Prostate gland (tissue), 2 donors: ENCODE measurements at regions not wholly inside any gene's neighbourhood (a gene's known extent, or its start where the extent isn't known, plus 50 kb on each side); places are given as distances from the start of the nearest gene placed in this dataset.

Experiments
- DNase-seq: peaks from one replicate; pipeline ENCODE4 v3.0.0-alpha.2; 2019; ENCODE audit warnings: low spot score
- H3K27ac ChIP-seq, 2 donors: fragments of 200-600 bp; sonication (generic); 2 replicates each; pipeline ENCODE4 v1.5.1; 2017 to 2019
- H3K27me3 ChIP-seq: fragments of 200-600 bp; sonication (generic); replicated peaks from 2 replicates; pipeline ENCODE4 v1.5.1; 2019; ENCODE audit not compliant: insufficient read depth
- H3K36me3 ChIP-seq, 2 donors: fragments of 200-600 bp; sonication (generic); 1 replicate in 1 of 2; 2 replicates in 1 of 2; pipeline versions ENCODE4 v1.5.1 to v1.8.1; 2017 to 2019
- H3K4me1 ChIP-seq: fragments of 200-600 bp; sonication (generic); replicated peaks from 2 replicates; pipeline ENCODE4 v1.5.1; 2019
- H3K4me3 ChIP-seq, 2 donors: fragments of 200-600 bp; sonication (generic); 2 replicates each; pipeline ENCODE4 v1.5.1; 2017 to 2019
- H3K9me3 ChIP-seq: fragments of 200-600 bp; sonication (generic); 2 replicates; pipeline ENCODE4 v1.5.1; 2017
- POLR2A ChIP-seq: fragments of 450-650 bp; IDR thresholded peaks from one replicate; pipeline ENCODE4 v1.6.1; 2016; ENCODE audit warnings: antibody characterized with exemption, mild to moderate bottlenecking
- POLR2AphosphoS5 ChIP-seq: sonication (generic); formaldehyde crosslinking; IDR thresholded peaks from one replicate; pipeline ENCODE4 v1.6.1; 2017; ENCODE audit warnings: antibody characterized with exemption
- WGBS: methylation state at CpG from one replicate; pipeline ENCODE4 v1.1.5; 2018; 5-methylcytosine and 5-hydroxymethylcytosine counted together
- intact Hi-C: fragments of 100-400 bp; cut with DNase I; formaldehyde crosslinking; loops from one replicate; pipeline ENCODE4 v1.14.2; 2022
- TF ChIP-seq, protein P1 (sequence below), 4 experiments: fragments of 200-600 bp in 2 of 4; fragments of 450-650 bp in 2 of 4; sonication (generic) in 2 of 4; IDR thresholded peaks; 1 replicate in 3 of 4; 2 replicates in 1 of 4; pipeline ENCODE4 v1.5.1; 2016 to 2019; ENCODE audit warnings: antibody characterized with exemption in 4 of 4, mild to moderate bottlenecking in 2 of 4, moderate library complexity in 2 of 4

DNA sequence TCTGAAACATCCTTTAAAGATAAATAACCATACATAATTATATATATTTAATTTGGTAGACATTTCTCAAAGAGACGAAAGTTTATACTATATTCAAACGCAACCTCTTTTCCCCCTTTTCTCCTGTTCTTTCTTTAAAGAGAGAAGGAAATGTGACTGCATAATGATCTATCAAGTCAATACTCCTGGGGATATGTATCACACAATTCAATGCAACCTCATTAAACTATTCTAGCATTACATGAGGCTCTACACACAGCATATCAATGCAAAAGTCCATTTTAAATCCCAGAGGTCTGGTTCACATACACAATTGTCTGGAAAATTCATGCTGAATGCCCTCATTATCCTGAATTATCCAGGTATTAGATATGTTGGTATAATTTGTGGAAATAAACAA is 330.7 kb downstream of the LMX1A start:
- H3K36me3 ChIP-seq: no peaks in the 10 kb centered on the region
- H3K27ac ChIP-seq: no peak overlapping the region
- 90% methylated on average over 2 of the region's 2 CpGs for WGBS
- no peaks in the 10 kb centered on the region for H3K9me3 ChIP-seq
- no peak overlapping the region for H3K4me3 ChIP-seq
- intact Hi-C loops: no loop called here
- no peaks in the 10 kb centered on the region for H3K27me3 ChIP-seq
- TF ChIP-seq, protein P1, sequence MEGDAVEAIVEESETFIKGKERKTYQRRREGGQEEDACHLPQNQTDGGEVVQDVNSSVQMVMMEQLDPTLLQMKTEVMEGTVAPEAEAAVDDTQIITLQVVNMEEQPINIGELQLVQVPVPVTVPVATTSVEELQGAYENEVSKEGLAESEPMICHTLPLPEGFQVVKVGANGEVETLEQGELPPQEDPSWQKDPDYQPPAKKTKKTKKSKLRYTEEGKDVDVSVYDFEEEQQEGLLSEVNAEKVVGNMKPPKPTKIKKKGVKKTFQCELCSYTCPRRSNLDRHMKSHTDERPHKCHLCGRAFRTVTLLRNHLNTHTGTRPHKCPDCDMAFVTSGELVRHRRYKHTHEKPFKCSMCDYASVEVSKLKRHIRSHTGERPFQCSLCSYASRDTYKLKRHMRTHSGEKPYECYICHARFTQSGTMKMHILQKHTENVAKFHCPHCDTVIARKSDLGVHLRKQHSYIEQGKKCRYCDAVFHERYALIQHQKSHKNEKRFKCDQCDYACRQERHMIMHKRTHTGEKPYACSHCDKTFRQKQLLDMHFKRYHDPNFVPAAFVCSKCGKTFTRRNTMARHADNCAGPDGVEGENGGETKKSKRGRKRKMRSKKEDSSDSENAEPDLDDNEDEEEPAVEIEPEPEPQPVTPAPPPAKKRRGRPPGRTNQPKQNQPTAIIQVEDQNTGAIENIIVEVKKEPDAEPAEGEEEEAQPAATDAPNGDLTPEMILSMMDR (IDR thresholded peaks at IDR 0.05): no peak
- TF ChIP-seq POLR2A (no peak), POLR2AphosphoS5 (no peak)
- no peaks in the 10 kb centered on the region for H3K4me1 ChIP-seq
- DNase-seq: no peak

DNA sequence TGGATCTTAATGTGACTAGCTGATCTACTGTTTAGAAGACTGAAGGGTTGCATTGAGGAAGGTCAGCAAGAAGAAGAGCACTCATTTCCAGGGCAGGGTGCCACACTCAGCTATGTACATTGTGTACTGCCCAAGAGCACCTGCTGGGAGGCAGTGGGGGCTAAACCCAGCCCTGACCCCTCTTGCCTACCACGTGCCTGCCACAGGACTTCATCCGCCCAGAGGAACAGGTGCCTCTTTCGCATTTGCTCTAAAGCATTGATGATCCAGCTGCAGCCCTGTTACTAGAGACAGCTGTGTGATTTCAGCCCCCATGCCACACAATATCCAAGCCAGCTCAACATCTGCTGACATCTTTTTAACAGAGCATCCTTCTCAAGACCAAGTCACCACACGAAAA is 341.8 kb downstream of the LMX1A start:
- TF ChIP-seq POLR2AphosphoS5 (no peak), POLR2A (no peak)
- TF ChIP-seq, protein P1 (IDR thresholded peaks at IDR 0.05): no peak
- H3K4me3 ChIP-seq: no peak overlapping the region
- no peaks in the 10 kb centered on the region for H3K27me3 ChIP-seq
- 82% methylated on average over 4 of the region's 4 CpGs for WGBS
- H3K9me3 ChIP-seq: no peaks in the 10 kb centered on the region
- H3K27ac ChIP-seq: no peak overlapping the region
- no peaks in the 10 kb centered on the region for H3K36me3 ChIP-seq
- H3K4me1 ChIP-seq: no peaks in the 10 kb centered on the region
- intact Hi-C loops: no loop called here
- no peak for DNase-seq

DNA sequence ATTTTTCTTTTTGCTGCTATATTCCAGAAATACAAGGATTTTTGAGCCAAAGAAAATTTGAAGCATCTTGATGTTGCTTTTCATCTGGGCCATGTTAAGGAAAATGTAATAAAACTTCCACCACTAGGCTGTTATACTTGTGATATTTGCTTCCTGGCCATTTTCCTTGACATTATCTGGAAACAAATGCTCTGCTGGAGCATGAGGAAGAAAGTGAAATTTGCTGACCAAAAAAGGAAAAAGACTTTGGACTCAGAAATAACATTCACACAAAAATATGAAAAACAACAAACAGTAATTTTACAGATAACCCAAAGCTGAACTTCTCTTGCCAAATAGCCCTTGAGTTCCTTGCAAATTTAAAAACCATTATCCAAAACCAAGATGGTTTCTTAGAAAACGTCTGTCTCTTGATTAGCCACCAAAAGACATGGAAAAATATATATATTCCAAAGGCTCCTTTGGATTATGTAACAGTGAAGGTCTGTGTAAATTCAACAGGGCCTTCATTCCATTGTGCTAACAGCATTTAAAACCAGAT is 344.5 kb downstream of the LMX1A start:
- Histone ChIP-seq H3K36me3 (no peaks in the 10 kb centered on the region), H3K4me1 (no peaks in the 10 kb centered on the region), H3K27ac (no peak overlapping the region), H3K4me3 (no peak overlapping the region), H3K9me3 (no peaks in the 10 kb centered on the region), H3K27me3 (no peaks in the 10 kb centered on the region)
- TF ChIP-seq POLR2AphosphoS5 (no peak), POLR2A (no peak)
- TF ChIP-seq, protein P1 (IDR thresholded peaks at IDR 0.05): no peak
- no peak for DNase-seq
- intact Hi-C loops: no loop called here
- 48% methylated on average over 1 of the region's 1 CpG for WGBS

DNA sequence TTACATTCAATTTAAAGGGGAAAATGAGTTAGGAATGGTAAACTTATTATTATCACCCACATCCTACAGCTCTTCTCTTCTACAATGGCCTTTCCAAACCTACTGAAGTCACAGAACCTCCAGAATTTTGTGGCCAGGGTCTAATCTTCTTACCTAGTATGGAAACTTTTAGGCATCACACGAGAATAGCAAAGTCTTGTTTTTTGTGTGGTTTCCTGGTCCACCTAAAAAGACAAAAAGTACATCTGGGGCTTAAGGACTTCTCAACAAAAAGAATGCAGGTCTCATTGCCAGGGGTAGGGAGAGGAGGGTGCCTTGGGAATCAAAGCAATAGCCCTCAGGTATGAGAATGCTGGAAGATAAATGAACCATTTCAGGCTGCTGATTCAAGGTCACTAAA is 345.3 kb downstream of the LMX1A start:
- no peak overlapping the region for H3K4me3 ChIP-seq
- no peaks in the 10 kb centered on the region for H3K27me3 ChIP-seq
- H3K36me3 ChIP-seq: no peaks in the 10 kb centered on the region
- H3K9me3 ChIP-seq: no peaks in the 10 kb centered on the region
- intact Hi-C loops: no loop called here
- H3K27ac ChIP-seq: no peak overlapping the region
- TF ChIP-seq POLR2AphosphoS5 (no peak), POLR2A (no peak)
- TF ChIP-seq, protein P1 (IDR thresholded peaks at IDR 0.05): no peak
- H3K4me1 ChIP-seq: no peaks in the 10 kb centered on the region
- DNase-seq: no peak
- WGBS: 58% methylated on average over 1 of the region's 1 CpG

DNA sequence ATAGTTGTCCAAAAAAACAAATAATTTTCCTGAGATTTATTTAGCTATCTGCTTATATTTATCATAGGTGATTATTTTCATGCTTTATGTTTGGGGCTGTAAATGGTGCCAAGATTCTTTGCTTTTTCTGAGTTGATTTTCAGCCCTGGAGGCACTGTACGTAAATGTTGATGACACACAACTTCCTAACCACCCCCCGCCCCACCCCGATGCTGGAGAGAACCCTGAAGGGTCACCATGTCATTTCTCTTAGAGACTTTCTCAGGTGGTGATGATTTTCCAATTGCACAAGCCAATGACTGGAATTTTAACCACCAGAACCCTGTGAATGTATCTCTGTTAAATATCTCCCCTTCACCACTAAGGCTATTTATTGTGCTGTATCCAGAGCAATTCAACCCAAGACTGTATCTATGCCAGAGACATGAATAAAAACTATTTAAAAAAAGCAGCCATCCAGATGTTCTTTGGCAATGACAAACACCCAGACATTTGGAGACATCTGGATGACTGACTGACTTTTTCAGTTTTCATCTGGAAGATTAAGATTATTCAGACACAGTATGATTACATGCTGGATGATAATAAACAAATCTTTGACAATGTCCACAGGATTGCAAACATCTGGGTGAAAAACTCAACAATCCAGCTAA is 346.0 kb downstream of the LMX1A start:
- DNase-seq: no peak
- no peaks in the 10 kb centered on the region for H3K4me1 ChIP-seq
- H3K9me3 ChIP-seq: no peaks in the 10 kb centered on the region
- no peaks in the 10 kb centered on the region for H3K27me3 ChIP-seq
- H3K4me3 ChIP-seq: no peak overlapping the region
- H3K27ac ChIP-seq: no peak overlapping the region
- WGBS: 42% methylated on average over 3 of the region's 3 CpGs
- intact Hi-C loops: no loop called here
- no peak for TF ChIP-seq POLR2AphosphoS5
- no peak for TF ChIP-seq POLR2A
- TF ChIP-seq, protein P1 (IDR thresholded peaks at IDR 0.05): no peak
- no peaks in the 10 kb centered on the region for H3K36me3 ChIP-seq
